Trophoblast cell (in vitro differentiated cells and primary cell): ENCODE measurements at regions not wholly inside any gene's neighbourhood (a gene's known extent, or its start where the extent isn't known, plus 50 kb on each side); places are given as distances from the start of the nearest gene placed in this dataset.

Source experiments
- DNase-seq, 2 donors: peaks; one replicate each; pipeline ENCODE4 v3.0.0-alpha.2; 2016
- H2AFZ ChIP-seq: 2 replicates; pipeline ENCODE4 v1.6.1; 2013; ENCODE audit warnings: low read length, moderate library complexity, mild to moderate bottlenecking; ENCODE audit not compliant: insufficient read depth, poor library complexity
- H2AK5ac ChIP-seq: 2 replicates; pipeline ENCODE4 v1.6.1; 2013; ENCODE audit warnings: mild to moderate bottlenecking, low read length
- H2BK120ac ChIP-seq: 2 replicates; pipeline ENCODE4 v1.6.1; 2013; ENCODE audit warnings: low read length, mild to moderate bottlenecking, moderate library complexity; ENCODE audit not compliant: insufficient read depth, poor library complexity
- H2BK12ac ChIP-seq: 2 replicates; pipeline ENCODE4 v1.6.1; 2013; ENCODE audit warnings: mild to moderate bottlenecking, low read length, moderate library complexity
- H2BK5ac ChIP-seq: 2 replicates; pipeline ENCODE4 v1.6.1; 2013; ENCODE audit warnings: low read length, low read depth, moderate library complexity, mild to moderate bottlenecking; ENCODE audit not compliant: poor library complexity
- H3K14ac ChIP-seq: 2 replicates; pipeline ENCODE4 v1.6.1; 2013; ENCODE audit warnings: mild to moderate bottlenecking, low read length
- H3K18ac ChIP-seq: 2 replicates; pipeline ENCODE4 v1.6.1; 2013; ENCODE audit warnings: mild to moderate bottlenecking, low read length
- H3K23ac ChIP-seq: 2 replicates; pipeline ENCODE4 v1.6.1; 2013; ENCODE audit warnings: low read length
- H3K27ac ChIP-seq: 2 replicates; pipeline ENCODE4 v1.5.1; 2013; ENCODE audit warnings: low read depth, mild to moderate bottlenecking, inconsistent platforms, low read length, moderate library complexity
- H3K27me3 ChIP-seq: 2 replicates; pipeline ENCODE4 v1.6.1; 2013; ENCODE audit warnings: inconsistent platforms, mild to moderate bottlenecking, low read length, moderate library complexity; ENCODE audit not compliant: insufficient read depth
- H3K36me3 ChIP-seq, 2 experiments: 1 replicate in 1 of 2; 2 replicates in 1 of 2; pipeline ENCODE4 v1.6.1; 2013; ENCODE audit warnings: low read length in 2 of 2, mild to moderate bottlenecking in 2 of 2, moderate library complexity in 1 of 2; ENCODE audit not compliant: insufficient read depth in 2 of 2, control insufficient read depth in 1 of 2
- H3K4ac ChIP-seq: 2 replicates; pipeline ENCODE4 v1.6.1; 2013; ENCODE audit warnings: low read depth, mild to moderate bottlenecking, low read length, moderate library complexity
- H3K4me1 ChIP-seq, 2 experiments: 1 replicate in 1 of 2; 2 replicates in 1 of 2; pipeline ENCODE4 v1.6.1; 2013; ENCODE audit warnings: low read length in 2 of 2, mild to moderate bottlenecking in 2 of 2, moderate library complexity in 1 of 2; ENCODE audit not compliant: insufficient read depth in 2 of 2, control insufficient read depth in 1 of 2
- H3K4me2 ChIP-seq: 2 replicates; pipeline ENCODE4 v1.6.1; 2013; ENCODE audit warnings: inconsistent platforms, mild to moderate bottlenecking, low read length, moderate library complexity
- H3K4me3 ChIP-seq: 2 replicates; pipeline ENCODE4 v1.5.1; 2013; ENCODE audit warnings: mild to moderate bottlenecking, low read depth, low read length, inconsistent platforms
- H3K79me1 ChIP-seq: one replicate; pipeline ENCODE4 v1.6.1; 2013; ENCODE audit warnings: low read length
- H3K79me2 ChIP-seq: 2 replicates; pipeline ENCODE4 v1.6.1; 2013; ENCODE audit warnings: low read length, mild to moderate bottlenecking; ENCODE audit not compliant: control insufficient read depth, insufficient read depth, poor library complexity
- H3K9ac ChIP-seq: 2 replicates; pipeline ENCODE4 v1.6.1; 2013; ENCODE audit warnings: mild to moderate bottlenecking, low read length
- H3K9me3 ChIP-seq: 2 replicates; pipeline ENCODE4 v1.6.1; 2013; ENCODE audit warnings: low read depth, mild to moderate bottlenecking, control low read depth, inconsistent platforms, low read length; ENCODE audit not compliant: insufficient read depth
- H4K12ac ChIP-seq: 2 replicates; pipeline ENCODE4 v1.6.1; 2013; ENCODE audit warnings: low read depth, mild to moderate bottlenecking, low read length, moderate library complexity
- H4K8ac ChIP-seq: 2 replicates; pipeline ENCODE4 v1.6.1; 2013; ENCODE audit warnings: low read depth, mild to moderate bottlenecking, low read length, moderate library complexity
- H4K91ac ChIP-seq: one replicate; pipeline ENCODE4 v1.6.1; 2013; ENCODE audit warnings: low read depth, mild to moderate bottlenecking, low read length, moderate library complexity
- WGBS: extraction: QIAGEN DNeasy Blood & Tissue Kit; methylation state at CpG from one replicate; pipeline ENCODE4 v1.1.7; 2013; ENCODE audit warnings: missing lambda C conversion rate; ENCODE audit not compliant: insufficient read length, insufficient coverage; ENCODE audit errors: extremely low coverage; 5-methylcytosine and 5-hydroxymethylcytosine counted together

- Histone ChIP-seq H3K4ac (no peak overlapping the region), H4K8ac (no peak overlapping the region), H3K18ac (no peak overlapping the region), H2AK5ac (no peak overlapping the region), H3K4me1 (no peaks in the 10 kb centered on the region), H2BK12ac (no peak overlapping the region), H4K91ac (no peak overlapping the region), H2BK5ac (no peak overlapping the region), H3K27ac (no peak overlapping the region), H3K27me3 (no peaks in the 10 kb centered on the region), H3K4me3 (no peak overlapping the region), H3K23ac (no peak overlapping the region), H3K14ac (no peak overlapping the region), H4K12ac (no peak overlapping the region), H3K4me2 (no peak overlapping the region), H3K36me3 (no peaks in the 10 kb centered on the region), H2AFZ (no peak overlapping the region), H3K79me1 (no peaks in the 10 kb centered on the region), H3K9ac (no peak overlapping the region), H2BK120ac (no peak overlapping the region), H3K9me3 (peaks cover 2% of the 10 kb centered on the region), H3K79me2 (no peaks in the 10 kb centered on the region)
- no CpG with 5 or more reads among the region's 7 CpGs for WGBS
- DNase-seq, result no peak
These were observed 75.5 kb downstream of the FOXF2 start for GRCh38 chr6:1464781-1465370.

GRCh38 chr6:1468126-1468525 lies 78.8 kb downstream of the FOXF2 start:
- Histone ChIP-seq H3K14ac (no peak overlapping the region), H4K12ac (no peak overlapping the region), H3K4ac (no peak overlapping the region), H3K4me2 (no peak overlapping the region), H3K79me1 (no peaks in the 10 kb centered on the region), H3K18ac (no peak overlapping the region), H3K79me2 (no peaks in the 10 kb centered on the region), H2AK5ac (no peak overlapping the region), H2AFZ (no peak overlapping the region), H3K4me3 (no peak overlapping the region), H2BK5ac (no peak overlapping the region), H3K23ac (no peak overlapping the region), H4K8ac (no peak overlapping the region), H3K4me1 (peaks cover 1 to 9% of the 10 kb centered on the region in 2 experiments), H3K36me3 (no peaks in the 10 kb centered on the region), H3K27me3 (no peaks in the 10 kb centered on the region), H3K9me3 (peaks cover 2% of the 10 kb centered on the region), H3K9ac (no peak overlapping the region), H2BK120ac (no peak overlapping the region), H3K27ac (no peak overlapping the region), H2BK12ac (no peak overlapping the region), H4K91ac (no peak overlapping the region)
- DNase-seq, result no peak
- whole genome bisulfite sequencing, result no CpG with 5 or more reads among the region's 7 CpGs

- H4K8ac ChIP-seq, result no peak overlapping the region
- no peak overlapping the region for H3K27ac ChIP-seq
- H4K12ac ChIP-seq, result no peak overlapping the region
- no peak overlapping the region for H2BK12ac ChIP-seq
- H3K9me3 ChIP-seq, result no peaks in the 10 kb centered on the region
- no peak overlapping the region for H3K14ac ChIP-seq
- no peak overlapping the region for H3K4me3 ChIP-seq
- H3K27me3 ChIP-seq, result no peaks in the 10 kb centered on the region
- H3K36me3 ChIP-seq, result no peaks in the 10 kb centered on the region
- H3K79me2 ChIP-seq, result no peaks in the 10 kb centered on the region
- H3K4me1 ChIP-seq, result peaks cover 5 to 11% of the 10 kb centered on the region in 2 experiments
- no peak overlapping the region for H3K9ac ChIP-seq
- H2BK120ac ChIP-seq, result no peak overlapping the region
- WGBS, result no CpG with 5 or more reads among the region's 3 CpGs
- no peak overlapping the region for H2AK5ac ChIP-seq
- no peak overlapping the region for H2BK5ac ChIP-seq
- H2AFZ ChIP-seq, result no peak overlapping the region
- H4K91ac ChIP-seq, result no peak overlapping the region
- no peaks in the 10 kb centered on the region for H3K79me1 ChIP-seq
- no peak overlapping the region for H3K18ac ChIP-seq
- H3K4me2 ChIP-seq, result no peak overlapping the region
- H3K23ac ChIP-seq, result no peak overlapping the region
- no peak for DNase-seq
- no peak overlapping the region for H3K4ac ChIP-seq
These were observed 80.7 kb downstream of the FOXF2 start for GRCh38 chr6:1470040-1470439.

- no peak overlapping the region for H3K18ac ChIP-seq
- no peak overlapping the region for H2BK5ac ChIP-seq
These were observed 83.3 kb downstream of the FOXF2 start for GRCh38 chr6:1472643-1473042.

More at GRCh38 chr6:1472643-1473042, 83.3 kb downstream of the FOXF2 start:
- Histone ChIP-seq H3K36me3 (no peaks in the 10 kb centered on the region), H3K4me3 (no peak overlapping the region), H2AK5ac (no peak overlapping the region), H3K4ac (no peak overlapping the region), H2BK12ac (no peak overlapping the region), H2BK120ac (no peak overlapping the region), H3K4me1 (peaks cover 5 to 11% of the 10 kb centered on the region in 2 experiments), H2AFZ (no peak overlapping the region), H3K27ac (no peak overlapping the region), H3K14ac (no peak overlapping the region), H3K27me3 (no peaks in the 10 kb centered on the region), H3K9me3 (no peaks in the 10 kb centered on the region), H3K4me2 (no peak overlapping the region), H4K91ac (no peak overlapping the region), H3K9ac (no peak overlapping the region), H4K12ac (no peak overlapping the region), H3K79me2 (no peaks in the 10 kb centered on the region), H3K79me1 (no peaks in the 10 kb centered on the region), H3K23ac (no peak overlapping the region), H4K8ac (no peak overlapping the region)
- no peak for DNase-seq
